Liver (tissue), 8 donors: ENCODE measurements at regions not wholly inside any gene's neighbourhood (a gene's known extent, or its start where the extent isn't known, plus 50 kb on each side); places are given as distances from the start of the nearest gene placed in this dataset.

Experiments used
- DNase-seq: peaks from one replicate; pipeline ENCODE4 v3.0.0-alpha.2; 2017; ENCODE audit warnings: low spot score
- H3K27ac ChIP-seq, 2 donors: one replicate each; pipeline ENCODE4 v1.7.0; 2013; ENCODE audit warnings: inconsistent platforms in 2 of 2, low read length in 2 of 2, control low read depth in 1 of 2, low read depth in 1 of 2, mild to moderate bottlenecking in 1 of 2
- H3K27me3 ChIP-seq, 4 donors: one replicate each; pipeline versions ENCODE4 v1.6.1 to v1.7.0; 2013; ENCODE audit warnings: low read length in 3 of 4, inconsistent platforms in 1 of 4, mild to moderate bottlenecking in 1 of 4, moderate library complexity in 1 of 4; ENCODE audit not compliant: control insufficient read depth in 4 of 4, insufficient read depth in 4 of 4
- H3K36me3 ChIP-seq, 4 donors: one replicate each; pipeline versions ENCODE4 v1.6.1 to v1.7.0; 2013; ENCODE audit warnings: low read length in 3 of 4, mild to moderate bottlenecking in 3 of 4, low read depth in 1 of 4, moderate library complexity in 1 of 4; ENCODE audit not compliant: control insufficient read depth in 4 of 4, insufficient read depth in 3 of 4
- H3K4me1 ChIP-seq, 4 donors: one replicate each; pipeline versions ENCODE4 v1.6.1 to v1.7.0; 2013; ENCODE audit warnings: low read length in 3 of 4, mild to moderate bottlenecking in 3 of 4, moderate library complexity in 1 of 4; ENCODE audit not compliant: control insufficient read depth in 4 of 4, insufficient read depth in 4 of 4
- H3K4me3 ChIP-seq, 3 donors: one replicate each; pipeline versions ENCODE4 v1.6.1 to v1.7.0; 2013; ENCODE audit warnings: low read length in 3 of 3, control low read depth in 1 of 3, low read depth in 1 of 3, mild to moderate bottlenecking in 1 of 3
- H3K9ac ChIP-seq, 2 donors: one replicate each; pipeline ENCODE4 v1.7.0; 2013; ENCODE audit warnings: low read length in 2 of 2, mild to moderate bottlenecking in 2 of 2, moderate library complexity in 2 of 2, control low read depth in 1 of 2, low read depth in 1 of 2
- H3K9me3 ChIP-seq, 4 donors: one replicate each; pipeline versions ENCODE4 v1.6.1 to v1.7.0; 2013; ENCODE audit warnings: low read length in 3 of 4; ENCODE audit not compliant: control insufficient read depth in 4 of 4
- EGR1 ChIP-seq, 2 donors: IDR thresholded peaks; 2 replicates each; pipeline ENCODE4 v1.6.1; 2016 to 2018; ENCODE audit warnings: antibody characterized with exemption in 2 of 2, low read depth in 2 of 2
- FOXA1 ChIP-seq: IDR thresholded peaks from 2 replicates; pipeline ENCODE4 v1.6.1; 2016; ENCODE audit warnings: antibody characterized with exemption
- FOXA2 ChIP-seq: IDR thresholded peaks from 2 replicates; pipeline ENCODE4 v1.6.1; 2016; ENCODE audit warnings: antibody characterized with exemption
- GABPA ChIP-seq, 2 donors: IDR thresholded peaks in 1 of 2; conservative IDR thresholded peaks in 1 of 2; 2 replicates each; pipeline ENCODE4 v1.6.1; 2016; ENCODE audit warnings: antibody characterized with exemption in 2 of 2, mild to moderate bottlenecking in 1 of 2, moderate library complexity in 1 of 2
- HNF4A ChIP-seq, 2 donors: conservative IDR thresholded peaks; 2 replicates each; pipeline ENCODE4 v1.6.1; 2016; ENCODE audit warnings: antibody characterized with exemption in 2 of 2, mild to moderate bottlenecking in 2 of 2
- HNF4G ChIP-seq: IDR thresholded peaks from 2 replicates; pipeline ENCODE4 v1.6.1; 2016; ENCODE audit warnings: antibody characterized with exemption
- JUND ChIP-seq, 2 donors: IDR thresholded peaks; 2 replicates each; pipeline ENCODE4 v1.6.1; 2016; ENCODE audit warnings: antibody characterized with exemption in 2 of 2
- NR2F2 ChIP-seq: IDR thresholded peaks from 2 replicates; pipeline ENCODE4 v1.6.1; 2016; ENCODE audit warnings: antibody characterized with exemption
- RAD21 ChIP-seq, 2 donors: IDR thresholded peaks; 2 replicates each; pipeline ENCODE4 v1.6.1; 2016; ENCODE audit warnings: antibody characterized with exemption in 2 of 2, mild to moderate bottlenecking in 2 of 2
- RXRA ChIP-seq, 2 donors: IDR thresholded peaks; 2 replicates each; pipeline ENCODE4 v1.6.1; 2017 to 2018; ENCODE audit warnings: antibody characterized with exemption in 2 of 2, mild to moderate bottlenecking in 1 of 2
- SP1 ChIP-seq: IDR thresholded peaks from 2 replicates; pipeline ENCODE4 v1.6.1; 2018; ENCODE audit warnings: antibody characterized with exemption, mild to moderate bottlenecking
- TAF1 ChIP-seq: conservative IDR thresholded peaks from 2 replicates; pipeline ENCODE4 v1.6.1; 2016; ENCODE audit warnings: antibody characterized with exemption, mild to moderate bottlenecking
- YY1 ChIP-seq: IDR thresholded peaks from 2 replicates; pipeline ENCODE4 v1.6.1; 2016; ENCODE audit warnings: antibody characterized with exemption, mild to moderate bottlenecking
- WGBS: extraction: QIAGEN DNeasy Blood & Tissue Kit; methylation state at CpG from one replicate; pipeline ENCODE4 v1.1.7; 2013; 5-methylcytosine and 5-hydroxymethylcytosine counted together
- TF ChIP-seq, protein P1 (sequence below): IDR thresholded peaks from 2 replicates; pipeline ENCODE4 v1.6.1; 2016; ENCODE audit warnings: antibody characterized with exemption
- TF ChIP-seq, protein P2 (sequence below): IDR thresholded peaks from 2 replicates; pipeline ENCODE4 v1.6.1; 2016; ENCODE audit warnings: antibody characterized with exemption
- TF ChIP-seq, protein P3 (sequence below): IDR thresholded peaks from 2 replicates; pipeline ENCODE4 v1.6.1; 2016; ENCODE audit warnings: antibody characterized with exemption, mild to moderate bottlenecking
- TF ChIP-seq, protein P4 (sequence below): fragments of 150-350 bp; IDR thresholded peaks from 2 replicates; pipeline ENCODE4 v1.5.1; 2017; ENCODE audit warnings: improper control_type of control experiment, low read depth, low read length; ENCODE audit not compliant: missing input control
- TF ChIP-seq, protein P5 (sequence below): IDR thresholded peaks from 2 replicates; pipeline ENCODE4 v1.6.1; 2016; ENCODE audit warnings: antibody characterized with exemption
- donor health status: healthy.
- donor health status: healthy.
- donor health status: healthy.
- donor health status: healthy.
- donor health status: healthy.

DNA sequence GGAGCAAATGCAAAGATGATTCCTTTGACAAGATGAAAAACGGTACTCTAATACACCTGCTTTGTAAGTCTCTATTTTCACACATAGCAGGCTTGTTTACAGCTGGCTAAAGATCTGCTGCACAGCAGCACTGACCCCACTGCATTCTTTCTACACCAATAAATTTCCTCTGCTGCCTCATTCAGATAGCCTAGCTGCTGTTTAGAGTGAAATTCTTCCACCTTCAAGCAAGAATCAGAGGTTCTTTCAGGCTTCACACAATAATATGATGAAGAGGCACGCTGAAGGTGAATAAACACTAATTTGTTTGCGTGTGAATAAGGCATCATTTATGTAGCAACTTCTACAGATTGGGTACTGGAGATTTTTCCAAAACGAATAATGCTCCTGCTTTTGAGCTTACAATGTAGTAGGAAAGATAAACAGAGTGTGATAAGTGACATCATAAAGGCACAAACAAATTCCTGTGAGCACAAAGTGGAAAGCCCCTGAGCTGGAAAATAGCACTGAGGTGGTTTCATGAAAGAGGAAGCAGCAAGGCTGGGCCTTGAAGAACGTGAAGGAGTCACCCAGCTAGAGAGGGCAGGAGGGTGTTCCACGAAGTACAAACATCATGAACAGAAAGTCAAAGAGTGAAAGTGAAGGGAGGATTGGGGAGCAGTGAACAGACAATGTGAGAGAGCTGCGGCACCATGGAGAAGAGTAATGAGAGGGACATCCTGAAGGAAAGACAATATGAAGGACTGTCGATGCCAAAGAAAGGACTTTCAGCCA, 543.4 kb downstream of the CD83 start:
- Histone ChIP-seq H3K9ac (no peak overlapping the region), H3K36me3 (no peaks in the 10 kb centered on the region), H3K4me1 (no peaks in the 10 kb centered on the region), H3K27ac (no peak overlapping the region), H3K27me3 (peaks cover 0 to 3% (median 0%) of the 10 kb centered on the region in 4 donors), H3K4me3 (no peak overlapping the region), H3K9me3 (no peaks in the 10 kb centered on the region)
- TF ChIP-seq HNF4A (conservative IDR thresholded peaks at IDR 0.05) (no peak), SP1 (no peak), RXRA (IDR thresholded peaks at IDR 0.05) (no peak), HNF4G (no peak), FOXA2 (no peak), NR2F2 (no peak), RAD21 (IDR thresholded peaks at IDR 0.05) (no peak), TAF1 (no peak), JUND (IDR thresholded peaks at IDR 0.05) (no peak), FOXA1 (no peak), EGR1 (IDR thresholded peaks at IDR 0.05; ENCODE audit: low read depth in 2 of 2) (no peak), YY1 (no peak), GABPA (IDR thresholded peaks at IDR 0.05 in 1 of 2, conservative IDR thresholded peaks at IDR 0.05 in 1 of 2) (no peak)
- TF ChIP-seq, protein P1, sequence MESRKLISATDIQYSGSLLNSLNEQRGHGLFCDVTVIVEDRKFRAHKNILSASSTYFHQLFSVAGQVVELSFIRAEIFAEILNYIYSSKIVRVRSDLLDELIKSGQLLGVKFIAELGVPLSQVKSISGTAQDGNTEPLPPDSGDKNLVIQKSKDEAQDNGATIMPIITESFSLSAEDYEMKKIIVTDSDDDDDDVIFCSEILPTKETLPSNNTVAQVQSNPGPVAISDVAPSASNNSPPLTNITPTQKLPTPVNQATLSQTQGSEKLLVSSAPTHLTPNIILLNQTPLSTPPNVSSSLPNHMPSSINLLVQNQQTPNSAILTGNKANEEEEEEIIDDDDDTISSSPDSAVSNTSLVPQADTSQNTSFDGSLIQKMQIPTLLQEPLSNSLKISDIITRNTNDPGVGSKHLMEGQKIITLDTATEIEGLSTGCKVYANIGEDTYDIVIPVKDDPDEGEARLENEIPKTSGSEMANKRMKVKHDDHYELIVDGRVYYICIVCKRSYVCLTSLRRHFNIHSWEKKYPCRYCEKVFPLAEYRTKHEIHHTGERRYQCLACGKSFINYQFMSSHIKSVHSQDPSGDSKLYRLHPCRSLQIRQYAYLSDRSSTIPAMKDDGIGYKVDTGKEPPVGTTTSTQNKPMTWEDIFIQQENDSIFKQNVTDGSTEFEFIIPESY = no peak
- TF ChIP-seq, protein P2, sequence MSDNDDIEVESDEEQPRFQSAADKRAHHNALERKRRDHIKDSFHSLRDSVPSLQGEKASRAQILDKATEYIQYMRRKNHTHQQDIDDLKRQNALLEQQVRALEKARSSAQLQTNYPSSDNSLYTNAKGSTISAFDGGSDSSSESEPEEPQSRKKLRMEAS = no peak
- TF ChIP-seq, protein P3, sequence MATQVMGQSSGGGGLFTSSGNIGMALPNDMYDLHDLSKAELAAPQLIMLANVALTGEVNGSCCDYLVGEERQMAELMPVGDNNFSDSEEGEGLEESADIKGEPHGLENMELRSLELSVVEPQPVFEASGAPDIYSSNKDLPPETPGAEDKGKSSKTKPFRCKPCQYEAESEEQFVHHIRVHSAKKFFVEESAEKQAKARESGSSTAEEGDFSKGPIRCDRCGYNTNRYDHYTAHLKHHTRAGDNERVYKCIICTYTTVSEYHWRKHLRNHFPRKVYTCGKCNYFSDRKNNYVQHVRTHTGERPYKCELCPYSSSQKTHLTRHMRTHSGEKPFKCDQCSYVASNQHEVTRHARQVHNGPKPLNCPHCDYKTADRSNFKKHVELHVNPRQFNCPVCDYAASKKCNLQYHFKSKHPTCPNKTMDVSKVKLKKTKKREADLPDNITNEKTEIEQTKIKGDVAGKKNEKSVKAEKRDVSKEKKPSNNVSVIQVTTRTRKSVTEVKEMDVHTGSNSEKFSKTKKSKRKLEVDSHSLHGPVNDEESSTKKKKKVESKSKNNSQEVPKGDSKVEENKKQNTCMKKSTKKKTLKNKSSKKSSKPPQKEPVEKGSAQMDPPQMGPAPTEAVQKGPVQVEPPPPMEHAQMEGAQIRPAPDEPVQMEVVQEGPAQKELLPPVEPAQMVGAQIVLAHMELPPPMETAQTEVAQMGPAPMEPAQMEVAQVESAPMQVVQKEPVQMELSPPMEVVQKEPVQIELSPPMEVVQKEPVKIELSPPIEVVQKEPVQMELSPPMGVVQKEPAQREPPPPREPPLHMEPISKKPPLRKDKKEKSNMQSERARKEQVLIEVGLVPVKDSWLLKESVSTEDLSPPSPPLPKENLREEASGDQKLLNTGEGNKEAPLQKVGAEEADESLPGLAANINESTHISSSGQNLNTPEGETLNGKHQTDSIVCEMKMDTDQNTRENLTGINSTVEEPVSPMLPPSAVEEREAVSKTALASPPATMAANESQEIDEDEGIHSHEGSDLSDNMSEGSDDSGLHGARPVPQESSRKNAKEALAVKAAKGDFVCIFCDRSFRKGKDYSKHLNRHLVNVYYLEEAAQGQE = no peak
- TF ChIP-seq, protein P4, sequence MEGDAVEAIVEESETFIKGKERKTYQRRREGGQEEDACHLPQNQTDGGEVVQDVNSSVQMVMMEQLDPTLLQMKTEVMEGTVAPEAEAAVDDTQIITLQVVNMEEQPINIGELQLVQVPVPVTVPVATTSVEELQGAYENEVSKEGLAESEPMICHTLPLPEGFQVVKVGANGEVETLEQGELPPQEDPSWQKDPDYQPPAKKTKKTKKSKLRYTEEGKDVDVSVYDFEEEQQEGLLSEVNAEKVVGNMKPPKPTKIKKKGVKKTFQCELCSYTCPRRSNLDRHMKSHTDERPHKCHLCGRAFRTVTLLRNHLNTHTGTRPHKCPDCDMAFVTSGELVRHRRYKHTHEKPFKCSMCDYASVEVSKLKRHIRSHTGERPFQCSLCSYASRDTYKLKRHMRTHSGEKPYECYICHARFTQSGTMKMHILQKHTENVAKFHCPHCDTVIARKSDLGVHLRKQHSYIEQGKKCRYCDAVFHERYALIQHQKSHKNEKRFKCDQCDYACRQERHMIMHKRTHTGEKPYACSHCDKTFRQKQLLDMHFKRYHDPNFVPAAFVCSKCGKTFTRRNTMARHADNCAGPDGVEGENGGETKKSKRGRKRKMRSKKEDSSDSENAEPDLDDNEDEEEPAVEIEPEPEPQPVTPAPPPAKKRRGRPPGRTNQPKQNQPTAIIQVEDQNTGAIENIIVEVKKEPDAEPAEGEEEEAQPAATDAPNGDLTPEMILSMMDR = no peak
- TF ChIP-seq, protein P5, sequence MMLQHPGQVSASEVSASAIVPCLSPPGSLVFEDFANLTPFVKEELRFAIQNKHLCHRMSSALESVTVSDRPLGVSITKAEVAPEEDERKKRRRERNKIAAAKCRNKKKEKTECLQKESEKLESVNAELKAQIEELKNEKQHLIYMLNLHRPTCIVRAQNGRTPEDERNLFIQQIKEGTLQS = no peak
- DNase-seq = no peak
- 53% methylated on average over 8 of the region's 8 CpGs for WGBS
